ENCODE measurements at regions not wholly inside any gene's neighbourhood (a gene's known extent, or its start where the extent isn't known, plus 50 kb on each side); places are given as distances from the start of the nearest gene placed in this dataset.
"Not testable (repeated sequence)": the region's sequence is repeated elsewhere in the genome, so short reads cannot be mapped to it uniquely, and the experiment has no call there.

DNA sequence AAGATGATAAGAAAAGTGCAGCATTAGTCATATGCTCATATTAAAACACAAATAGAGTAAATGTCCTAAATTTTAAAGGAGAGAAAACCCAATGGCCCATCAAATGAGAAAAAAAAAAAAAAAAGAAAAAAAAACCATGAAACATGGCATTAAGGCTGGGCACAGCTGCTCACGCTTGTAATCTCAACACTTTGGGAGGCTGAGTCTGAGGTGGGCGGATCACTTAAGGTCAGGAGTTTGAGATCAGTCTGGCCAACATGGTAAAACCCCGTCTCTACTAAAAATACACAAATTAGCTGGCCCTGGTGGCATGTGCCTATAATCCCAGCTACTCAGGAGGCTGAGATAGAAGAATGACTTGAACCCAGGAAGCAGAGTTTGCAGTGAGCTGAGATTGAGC is 515.5 kb upstream of the ANO3 start:
- no peak for ATAC-seq
- intact Hi-C loops (cut with DNase I): no loop called here
- DNase-seq: no peak

GRCh38 chr11:25824688-25825087 is 507.2 kb upstream of the ANO3 start:
- intact Hi-C loops (cut with DNase I): no loop called here
- ATAC-seq: no peak
- no peak for DNase-seq

DNA sequence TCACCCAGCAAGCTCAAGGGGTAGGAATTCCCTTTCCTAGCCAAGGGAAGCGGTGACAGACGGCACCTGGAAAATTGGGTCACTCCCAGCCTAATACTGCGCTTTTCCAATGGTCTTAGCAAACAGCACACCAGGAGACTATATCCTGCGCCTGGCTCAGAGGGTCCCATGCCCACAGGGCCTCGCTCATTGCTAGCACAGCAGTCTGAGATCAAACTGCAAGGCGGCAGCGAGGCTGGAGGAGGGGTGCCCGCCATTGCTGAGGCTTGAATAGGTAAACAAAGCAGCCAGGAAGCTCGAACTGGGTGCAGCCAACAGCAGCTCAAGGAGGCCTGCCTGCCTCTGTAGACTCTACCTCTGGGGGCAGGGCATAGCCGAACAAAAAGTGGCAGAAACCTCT is 500.4 kb upstream of the ANO3 start:
- DNase-seq; intact Hi-C loops (cut with DNase I); ATAC-seq: not testable (repeated sequence)

GRCh38 chr11:25838918-25839625 is 492.9 kb upstream of the ANO3 start:
- DNase-seq (no peak), ATAC-seq (no peak)
- intact Hi-C loops (cut with DNase I): no loop called here

- DNase-seq: no peak
- ATAC-seq: no peak
- intact Hi-C loops (cut with DNase I): no loop called here
These were observed 487.1 kb upstream of the ANO3 start for GRCh38 chr11:25844811-25845210.

DNA sequence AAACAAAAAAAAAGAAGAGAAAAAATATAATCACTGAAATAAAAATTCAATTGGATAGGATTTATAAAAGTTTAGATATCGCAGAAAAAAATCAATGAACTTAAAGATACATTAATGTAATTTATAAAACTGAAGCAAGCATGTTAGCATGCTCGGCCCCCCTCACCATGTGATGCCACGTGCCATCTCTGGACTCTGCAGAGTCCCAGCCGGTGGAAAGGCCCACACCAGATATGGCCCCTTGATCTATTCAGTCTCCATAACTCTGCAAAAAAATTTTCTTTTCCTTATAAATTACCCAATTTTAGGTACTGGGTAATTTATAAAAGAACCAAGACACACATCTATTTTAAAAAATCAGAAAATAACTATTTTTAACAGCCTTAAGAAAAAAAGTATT is 476.0 kb upstream of the ANO3 start:
- intact Hi-C loops (cut with DNase I): no loop called here
- ATAC-seq: no peak

DNA sequence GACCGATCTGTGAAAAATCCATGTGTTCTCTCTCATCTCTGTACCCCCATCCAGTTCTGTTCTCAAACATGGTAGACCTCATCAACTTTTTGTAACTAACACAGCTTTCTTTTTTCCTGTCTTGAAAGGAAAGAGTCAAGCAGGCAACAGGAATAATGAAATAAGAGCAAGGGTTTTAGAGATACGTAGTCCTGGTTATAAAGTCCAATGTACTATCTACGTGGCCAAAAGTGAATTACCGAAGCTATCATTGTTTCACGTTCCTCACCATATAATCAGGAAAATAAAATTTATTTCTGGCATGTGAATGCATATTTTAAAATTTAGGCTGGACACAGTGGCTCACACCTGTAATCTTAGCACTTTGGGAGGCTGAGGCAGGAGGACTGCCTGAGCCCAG is 472.2 kb upstream of the ANO3 start:
- DNase-seq: no peak
- ATAC-seq: no peak
- intact Hi-C loops (cut with DNase I): no loop called here

More for the DNA sequence above, 476.0 kb upstream of the ANO3 start:
- no peak for DNase-seq

- intact Hi-C loops (cut with DNase I): no loop called here
- DNase-seq: no peak
- ATAC-seq: no peak
These were observed 471.1 kb upstream of the ANO3 start for GRCh38 chr11:25860677-25861450.

- no peak for ATAC-seq
- intact Hi-C loops (cut with DNase I): no loop called here
- no peak for DNase-seq
These were observed 469.8 kb upstream of the ANO3 start for GRCh38 chr11:25862159-25862558.

DNA sequence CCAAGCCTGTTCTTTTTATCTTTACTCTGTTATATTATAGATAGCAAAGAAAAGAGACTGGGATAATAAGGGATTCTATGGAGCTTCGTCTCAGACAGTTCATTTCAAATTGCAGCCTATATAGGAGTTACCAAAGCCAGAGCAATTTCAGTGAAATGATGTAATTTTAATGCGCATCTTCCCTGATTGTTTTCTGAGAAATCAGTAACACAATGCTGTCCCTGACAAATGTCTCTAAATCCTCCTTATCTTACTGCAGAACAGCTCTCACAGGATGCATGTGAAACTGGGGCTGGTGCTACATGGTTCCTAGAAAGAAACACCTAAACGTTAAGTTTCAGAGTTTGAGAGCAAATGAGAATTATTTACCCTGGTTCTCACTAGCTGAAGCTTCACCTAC is 467.9 kb upstream of the ANO3 start:
- DNase-seq (no peak), ATAC-seq (no peak)
- intact Hi-C loops (cut with DNase I): no loop called here

DNA sequence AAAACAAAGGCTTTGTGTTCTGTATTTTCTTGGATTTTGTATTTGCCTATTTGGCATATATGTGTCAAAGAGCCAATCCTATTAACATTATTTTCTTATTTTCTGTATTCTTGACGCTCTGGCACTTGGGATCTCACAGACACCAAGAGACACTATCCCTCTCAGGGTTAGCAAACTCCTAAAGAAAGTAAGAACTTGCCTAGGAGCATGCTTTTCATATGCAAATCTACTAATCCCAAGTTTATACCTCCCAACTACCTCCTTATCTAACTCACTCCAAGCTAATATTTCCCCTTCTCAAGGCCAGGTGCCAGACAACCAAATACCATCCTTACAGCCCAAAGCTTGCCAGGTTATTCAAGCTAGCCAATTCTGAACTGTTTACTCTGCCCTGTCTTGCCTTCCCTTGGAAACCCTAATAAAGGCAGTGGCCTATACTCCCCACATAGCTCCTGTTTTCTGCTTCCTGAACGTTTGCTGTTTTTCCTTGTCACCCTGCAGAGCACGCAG is 455.4 kb upstream of the ANO3 start:
- ATAC-seq: no peak
- no peak for DNase-seq
- intact Hi-C loops (cut with DNase I): no loop called here

DNA sequence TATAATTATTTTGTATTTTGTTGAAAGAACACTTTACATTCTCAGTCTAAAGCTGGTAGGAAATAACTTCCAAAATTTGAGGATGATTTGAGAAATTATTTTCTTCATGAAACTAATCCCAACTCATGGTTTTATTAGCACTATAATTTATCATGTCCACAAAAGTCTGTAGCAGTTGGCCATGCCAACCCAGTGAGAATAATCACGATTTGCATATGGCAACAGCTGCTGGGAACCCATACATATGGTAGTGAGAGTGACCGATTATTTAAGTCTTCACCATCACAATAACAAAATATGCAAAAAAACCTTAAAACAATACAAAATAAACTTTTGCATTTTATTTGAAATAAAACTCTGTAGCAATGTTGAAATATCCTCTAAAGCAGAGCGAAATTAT is 445.9 kb upstream of the ANO3 start:
- no peak for DNase-seq
- intact Hi-C loops (cut with DNase I): no loop called here
- no peak for ATAC-seq

GRCh38 chr11:25890626-25891260 is 441.2 kb upstream of the ANO3 start:
- intact Hi-C loops (cut with DNase I): no loop called here
- no peak for DNase-seq
- no peak for ATAC-seq

DNA sequence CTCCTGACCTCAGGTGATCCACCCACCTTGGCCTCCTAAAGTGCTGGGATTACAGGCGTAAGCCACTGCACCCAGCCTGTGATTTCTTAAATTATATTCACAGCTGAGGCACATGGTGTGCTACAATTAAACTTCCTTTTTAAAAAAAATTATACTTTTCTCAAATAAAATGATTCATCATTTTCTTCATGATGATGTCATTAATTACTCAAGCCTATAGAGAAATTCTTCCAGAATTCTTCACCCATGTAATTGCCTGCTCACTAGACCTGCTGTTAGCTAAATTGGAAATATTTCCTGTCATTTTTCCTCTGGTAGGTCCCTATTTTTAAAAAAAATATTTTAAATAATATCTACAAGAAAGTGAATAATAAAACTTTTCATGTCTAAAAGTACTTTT is 440.0 kb upstream of the ANO3 start:
- no peak for ATAC-seq
- intact Hi-C loops (cut with DNase I): no loop called here
- DNase-seq: no peak

- ATAC-seq (no peak), DNase-seq (no peak)
- intact Hi-C loops (cut with DNase I): no loop called here
These were observed 432.2 kb upstream of the ANO3 start for GRCh38 chr11:25899617-25900160.

GRCh38 chr11:25900814-25901213 is 431.1 kb upstream of the ANO3 start:
- intact Hi-C loops (cut with DNase I): no loop called here
- DNase-seq: no peak
- no peak for ATAC-seq

GRCh38 chr11:25901415-25901814 is 430.5 kb upstream of the ANO3 start:
- ATAC-seq (no peak), DNase-seq (no peak)
- intact Hi-C loops (cut with DNase I): no loop called here

DNA sequence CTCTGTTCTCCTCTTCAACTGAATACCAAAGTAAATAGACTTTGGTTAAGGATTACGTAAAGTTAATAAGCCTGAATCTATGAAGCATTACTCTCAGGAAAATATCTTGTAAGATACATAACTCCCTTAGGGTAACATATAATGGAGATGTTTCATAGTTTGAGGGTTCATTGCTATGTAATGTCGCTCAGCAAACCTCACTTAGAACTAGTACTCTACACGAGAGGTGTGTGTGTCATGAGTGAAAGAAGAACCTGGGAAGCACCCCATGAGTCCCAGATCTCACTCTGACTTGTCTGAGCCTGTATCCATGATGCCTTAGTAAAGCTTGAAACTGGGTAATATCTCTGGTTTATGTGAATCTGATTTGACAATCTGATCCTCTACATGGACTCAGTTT is 429.5 kb upstream of the ANO3 start:
- no peak for ATAC-seq
- intact Hi-C loops (cut with DNase I): no loop called here
- DNase-seq: no peak

DNA sequence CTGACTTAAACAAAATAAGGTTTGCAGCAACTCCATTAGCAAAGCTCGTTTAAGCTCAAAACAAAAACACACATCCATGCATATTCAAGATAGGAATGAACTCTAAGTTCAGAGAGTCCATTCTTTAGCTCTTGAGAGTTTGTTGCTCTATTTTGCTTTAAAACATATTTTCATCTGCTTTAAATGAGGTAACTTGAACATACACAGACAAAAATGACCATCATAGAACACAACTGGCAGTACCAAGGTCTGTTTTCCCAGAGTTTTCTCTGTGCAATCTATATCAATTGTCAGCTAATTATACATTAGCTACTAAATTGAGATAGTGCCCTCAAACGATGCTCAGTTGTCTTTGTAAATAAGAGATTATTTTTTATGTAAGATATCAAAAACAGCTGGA is 423.2 kb upstream of the ANO3 start:
- DNase-seq: no peak
- intact Hi-C loops (cut with DNase I): no loop called here
- ATAC-seq: no peak

GRCh38 chr11:25910086-25910485 is 421.8 kb upstream of the ANO3 start:
- no peak for ATAC-seq
- intact Hi-C loops (cut with DNase I): no loop called here

More at GRCh38 chr11:25910086-25910485, 421.8 kb upstream of the ANO3 start:
- DNase-seq: no peak
